GM12873 (cell line): ENCODE measurements at regions not wholly inside any gene's neighbourhood (a gene's known extent, or its start where the extent isn't known, plus 50 kb on each side); places are given as distances from the start of the nearest gene placed in this dataset.

Source experiments
- CTCF ChIP-seq: IDR thresholded peaks from 2 replicates; pipeline ENCODE4 v1.5.1; 2012; ENCODE audit warnings: low read depth, mild to moderate bottlenecking, moderate library complexity, low read length, control low read depth; ENCODE audit not compliant: insufficient read depth; ENCODE audit errors: missing control alignments

- no peak for TF ChIP-seq CTCF
Measured at GRCh38 chr6:8705435-8706020, 270.2 kb upstream of the SLC35B3 start.

- no peak for TF ChIP-seq CTCF
Measured at GRCh38 chr6:8703059-8703458, 267.7 kb upstream of the SLC35B3 start.

GRCh38 chr6:8688821-8689220 lies 253.5 kb upstream of the SLC35B3 start:
- no peak for TF ChIP-seq CTCF

- no peak for TF ChIP-seq CTCF
Measured at GRCh38 chr6:8686077-8686476, 250.7 kb upstream of the SLC35B3 start.

DNA sequence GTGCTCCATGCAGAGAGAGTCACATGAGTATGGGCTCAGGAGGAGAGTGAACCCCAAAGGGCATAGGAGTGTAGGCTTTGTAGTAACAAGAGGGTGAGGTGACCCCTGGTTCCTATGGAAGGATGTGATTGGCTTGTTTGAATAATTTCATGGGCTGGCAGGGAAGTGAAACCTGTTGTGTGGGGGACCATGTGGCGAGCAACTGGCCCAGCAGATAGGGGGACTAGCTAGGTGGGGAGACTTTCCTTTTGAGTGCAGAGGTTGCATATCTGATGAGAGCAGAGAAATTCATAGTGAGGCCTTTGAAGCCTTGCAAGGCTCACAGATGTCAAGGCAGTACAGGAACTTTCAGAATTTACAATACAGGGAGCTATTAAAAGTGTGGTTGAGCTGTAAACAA lies 247.9 kb upstream of the SLC35B3 start:
- no peak for TF ChIP-seq CTCF

- TF ChIP-seq CTCF = no peak
Measured at GRCh38 chr6:8679823-8680222, 244.5 kb upstream of the SLC35B3 start.

GRCh38 chr6:8678466-8678865 lies 243.1 kb upstream of the SLC35B3 start:
- no peak for TF ChIP-seq CTCF
